Stimulated activated naive CD8-positive, alpha-beta T cell treated with anti-CD3 and anti-CD28 coated beads, Interleukin-15, Interleukin-2, amounts not matched to agents 100 U/mL and 50 U/mL, for 24 hours (primary cell): ENCODE measurements at regions not wholly inside any gene's neighbourhood (a gene's known extent, or its start where the extent isn't known, plus 50 kb on each side); places are given as distances from the start of the nearest gene placed in this dataset.

Source experiments
- ATAC-seq: fragments of 150-1000 bp; cut with Tn5 transposase; one replicate; pipeline ENCODE4 v1.10.0; 2021
- DNase-seq: peaks from one replicate; pipeline ENCODE4 v3.0.0; 2021

GRCh38 chr4:19999276-19999675 lies 252.4 kb upstream of the SLIT2 start:
- DNase-seq: no peak
- ATAC-seq: no peak

- DNase-seq (no peak), ATAC-seq (no peak)
Observed at GRCh38 chr4:19993242-19993641, 258.5 kb upstream of the SLIT2 start.

GRCh38 chr4:19992471-19993093 lies 259.1 kb upstream of the SLIT2 start:
- ATAC-seq: no peak
- DNase-seq: no peak

- ATAC-seq (no peak), DNase-seq (no peak)
Observed at GRCh38 chr4:19987746-19988145, 264.0 kb upstream of the SLIT2 start.

GRCh38 chr4:19983072-19983471 lies 268.6 kb upstream of the SLIT2 start:
- DNase-seq: no peak
- ATAC-seq: no peak

- DNase-seq: no peak
- ATAC-seq: no peak
Observed at GRCh38 chr4:19982556-19982955, 269.1 kb upstream of the SLIT2 start.

GRCh38 chr4:19971829-19972228 lies 279.9 kb upstream of the SLIT2 start:
- ATAC-seq (no peak), DNase-seq (no peak)

GRCh38 chr4:19969492-19969891 lies 282.2 kb upstream of the SLIT2 start:
- DNase-seq (no peak), ATAC-seq (no peak)

GRCh38 chr4:19961091-19961490 lies 290.6 kb upstream of the SLIT2 start:
- no peak for ATAC-seq
- DNase-seq: no peak

GRCh38 chr4:19958848-19959247 lies 292.9 kb upstream of the SLIT2 start:
- ATAC-seq (no peak), DNase-seq (no peak)

GRCh38 chr4:19947349-19947748 lies 304.4 kb upstream of the SLIT2 start:
- ATAC-seq (no peak), DNase-seq (no peak)

GRCh38 chr4:19945979-19946380 lies 305.7 kb upstream of the SLIT2 start:
- ATAC-seq (no peak), DNase-seq (no peak)

- DNase-seq (no peak), ATAC-seq (no peak)
Observed at GRCh38 chr4:19945501-19945900, 306.2 kb upstream of the SLIT2 start.

GRCh38 chr4:19944806-19945205 lies 306.9 kb upstream of the SLIT2 start:
- no peak for ATAC-seq

GRCh38 chr4:19944251-19944650 lies 307.5 kb upstream of the SLIT2 start:
- ATAC-seq (no peak), DNase-seq (no peak)

More at GRCh38 chr4:19944806-19945205, 306.9 kb upstream of the SLIT2 start:
- no peak for DNase-seq

- ATAC-seq (no peak), DNase-seq (no peak)
Observed at GRCh38 chr4:19941434-19941833, 310.3 kb upstream of the SLIT2 start.

GRCh38 chr4:19940861-19941260 lies 310.8 kb upstream of the SLIT2 start:
- DNase-seq: no peak
- ATAC-seq: no peak

GRCh38 chr4:19936476-19936875 lies 315.2 kb upstream of the SLIT2 start:
- DNase-seq: no peak
- no peak for ATAC-seq

GRCh38 chr4:19930742-19931141 lies 321.0 kb upstream of the SLIT2 start:
- DNase-seq: no peak
- ATAC-seq: no peak

- DNase-seq: no peak
- no peak for ATAC-seq
Observed at GRCh38 chr4:19927381-19927780, 324.3 kb upstream of the SLIT2 start.

- no peak for ATAC-seq
Observed at GRCh38 chr4:19925516-19925915, 326.2 kb upstream of the SLIT2 start.

GRCh38 chr4:19924761-19925160 lies 326.9 kb upstream of the SLIT2 start:
- DNase-seq (no peak), ATAC-seq (no peak)

More at GRCh38 chr4:19925516-19925915, 326.2 kb upstream of the SLIT2 start:
- DNase-seq: no peak

GRCh38 chr4:19915276-19915675 lies 336.4 kb upstream of the SLIT2 start:
- no peak for ATAC-seq

GRCh38 chr4:19913650-19914049 lies 338.1 kb upstream of the SLIT2 start:
- no peak for DNase-seq
- ATAC-seq: no peak

More at GRCh38 chr4:19915276-19915675, 336.4 kb upstream of the SLIT2 start:
- no peak for DNase-seq
